Progenitor cell of endocrine pancreas (in vitro differentiated cells): ENCODE measurements at regions not wholly inside any gene's neighbourhood (a gene's known extent, or its start where the extent isn't known, plus 50 kb on each side); places are given as distances from the start of the nearest gene placed in this dataset.

Experiments used
- DNase-seq: peaks from one replicate; pipeline ENCODE4 v3.0.0; 2021; ENCODE audit warnings: low spot score; ENCODE audit not compliant: unreplicated experiment
- H3K27ac Mint-ChIP-seq: 2 replicates; pipeline ENCODE4 v1.8.0; 2021; ENCODE audit warnings: mild to moderate bottlenecking, moderate library complexity, mixed read lengths
- H3K27me3 Mint-ChIP-seq: 2 replicates; pipeline ENCODE4 v1.8.0; 2021; ENCODE audit warnings: mixed read lengths
- H3K36me3 Mint-ChIP-seq: 2 replicates; pipeline ENCODE4 v1.8.0; 2022; ENCODE audit warnings: mixed read lengths; ENCODE audit not compliant: insufficient read depth
- H3K4me1 Mint-ChIP-seq: 2 replicates; pipeline ENCODE4 v1.8.0; 2021; ENCODE audit warnings: low read depth, mixed read lengths
- H3K4me3 Mint-ChIP-seq: 2 replicates; pipeline ENCODE4 v1.8.0; 2021; ENCODE audit warnings: low read depth, mild to moderate bottlenecking, moderate library complexity, mixed read lengths
- H3K9me3 Mint-ChIP-seq: 2 replicates; pipeline ENCODE4 v1.8.0; 2021; ENCODE audit warnings: low read depth, mixed read lengths
- TF ChIP-seq, protein P1 (sequence below): fragments of 200-600 bp; sonication (generic); IDR thresholded peaks from one replicate; pipeline ENCODE4 v1.5.0; 2021; ENCODE audit warnings: antibody characterized with exemption, mild to moderate bottlenecking; ENCODE audit not compliant: unreplicated experiment

DNA sequence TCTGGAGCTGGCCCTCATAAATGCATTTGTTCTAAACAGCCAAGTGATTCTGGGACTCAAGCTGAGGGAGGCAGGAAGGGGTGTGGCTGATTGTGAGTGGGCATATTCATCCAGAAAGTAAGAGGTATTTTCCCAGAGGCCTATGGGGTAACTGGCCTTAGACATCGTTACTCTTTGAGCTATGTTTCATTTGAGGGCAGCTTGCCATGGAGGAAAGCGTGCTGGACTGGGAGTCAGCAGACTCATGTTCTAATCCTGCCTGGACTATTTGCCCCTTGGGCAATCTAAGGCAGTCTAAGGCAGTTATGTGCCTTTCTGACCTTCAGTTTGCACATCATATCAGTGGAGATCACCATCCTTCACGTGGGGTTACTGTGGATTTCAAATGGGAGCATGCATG lies 93.5 kb upstream of the SLC14A2 start:
- TF ChIP-seq, protein P1, sequence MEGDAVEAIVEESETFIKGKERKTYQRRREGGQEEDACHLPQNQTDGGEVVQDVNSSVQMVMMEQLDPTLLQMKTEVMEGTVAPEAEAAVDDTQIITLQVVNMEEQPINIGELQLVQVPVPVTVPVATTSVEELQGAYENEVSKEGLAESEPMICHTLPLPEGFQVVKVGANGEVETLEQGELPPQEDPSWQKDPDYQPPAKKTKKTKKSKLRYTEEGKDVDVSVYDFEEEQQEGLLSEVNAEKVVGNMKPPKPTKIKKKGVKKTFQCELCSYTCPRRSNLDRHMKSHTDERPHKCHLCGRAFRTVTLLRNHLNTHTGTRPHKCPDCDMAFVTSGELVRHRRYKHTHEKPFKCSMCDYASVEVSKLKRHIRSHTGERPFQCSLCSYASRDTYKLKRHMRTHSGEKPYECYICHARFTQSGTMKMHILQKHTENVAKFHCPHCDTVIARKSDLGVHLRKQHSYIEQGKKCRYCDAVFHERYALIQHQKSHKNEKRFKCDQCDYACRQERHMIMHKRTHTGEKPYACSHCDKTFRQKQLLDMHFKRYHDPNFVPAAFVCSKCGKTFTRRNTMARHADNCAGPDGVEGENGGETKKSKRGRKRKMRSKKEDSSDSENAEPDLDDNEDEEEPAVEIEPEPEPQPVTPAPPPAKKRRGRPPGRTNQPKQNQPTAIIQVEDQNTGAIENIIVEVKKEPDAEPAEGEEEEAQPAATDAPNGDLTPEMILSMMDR, result no peak
- Mint-ChIP-seq H3K4me3 (no peak overlapping the region), H3K4me1 (peaks cover 7% of the 10 kb centered on the region), H3K36me3 (no peaks in the 10 kb centered on the region), H3K9me3 (no peaks in the 10 kb centered on the region), H3K27ac (no peak overlapping the region), H3K27me3 (peaks cover 3% of the 10 kb centered on the region)
- DNase-seq, result no peak

DNA sequence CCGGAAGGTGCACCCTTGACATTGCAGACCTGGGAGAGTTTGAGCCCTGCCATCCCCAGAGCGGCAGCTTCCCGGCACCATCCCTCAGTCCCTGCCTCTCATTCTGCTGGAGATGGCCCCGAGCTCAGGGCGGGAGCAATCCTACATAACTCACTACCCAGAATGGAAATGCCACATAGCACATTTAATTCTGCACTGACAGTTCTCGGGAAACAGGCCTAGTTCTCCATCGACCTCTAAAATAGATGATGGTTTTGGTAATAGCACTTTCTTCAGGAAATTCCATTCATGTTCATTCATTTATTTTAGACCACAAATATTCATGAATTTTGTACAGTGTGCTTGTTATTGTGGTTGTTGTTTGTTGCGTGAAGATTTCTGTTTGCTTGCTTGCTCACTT lies 92.9 kb upstream of the SLC14A2 start:
- no peak overlapping the region for H3K27ac Mint-ChIP-seq
- TF ChIP-seq, protein P1, result no peak

DNA sequence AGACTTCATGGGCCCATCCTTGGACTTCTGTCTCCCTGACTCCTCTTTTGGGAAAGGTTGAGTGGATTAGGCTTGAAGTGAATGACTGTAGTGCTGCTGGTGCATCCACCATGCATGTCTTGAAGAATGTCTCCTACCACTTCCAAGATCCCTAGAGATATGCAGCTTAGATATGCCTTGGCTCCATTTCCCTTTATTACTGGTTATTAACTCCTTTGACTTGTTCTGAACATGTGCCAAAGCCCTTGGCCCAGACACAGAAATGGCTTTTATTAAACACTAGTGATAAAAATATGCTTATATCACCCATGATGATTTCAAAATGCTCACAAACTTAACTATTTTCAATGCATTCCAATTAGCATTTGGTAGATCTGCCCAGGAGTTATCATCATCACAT lies 90.0 kb upstream of the SLC14A2 start:
- Mint-ChIP-seq H3K27ac (no peak overlapping the region), H3K4me1 (no peaks in the 10 kb centered on the region), H3K36me3 (no peaks in the 10 kb centered on the region), H3K27me3 (peaks cover 3% of the 10 kb centered on the region), H3K9me3 (no peaks in the 10 kb centered on the region), H3K4me3 (no peak overlapping the region)
- DNase-seq, result no peak
- TF ChIP-seq, protein P1, result no peak

More for the DNA sequence above, 92.9 kb upstream of the SLC14A2 start:
- no peaks in the 10 kb centered on the region for H3K9me3 Mint-ChIP-seq
- H3K4me1 Mint-ChIP-seq, result peaks cover 4% of the 10 kb centered on the region
- no peak overlapping the region for H3K4me3 Mint-ChIP-seq
- H3K36me3 Mint-ChIP-seq, result no peaks in the 10 kb centered on the region
- DNase-seq, result no peak
- H3K27me3 Mint-ChIP-seq, result peaks cover 3% of the 10 kb centered on the region

DNA sequence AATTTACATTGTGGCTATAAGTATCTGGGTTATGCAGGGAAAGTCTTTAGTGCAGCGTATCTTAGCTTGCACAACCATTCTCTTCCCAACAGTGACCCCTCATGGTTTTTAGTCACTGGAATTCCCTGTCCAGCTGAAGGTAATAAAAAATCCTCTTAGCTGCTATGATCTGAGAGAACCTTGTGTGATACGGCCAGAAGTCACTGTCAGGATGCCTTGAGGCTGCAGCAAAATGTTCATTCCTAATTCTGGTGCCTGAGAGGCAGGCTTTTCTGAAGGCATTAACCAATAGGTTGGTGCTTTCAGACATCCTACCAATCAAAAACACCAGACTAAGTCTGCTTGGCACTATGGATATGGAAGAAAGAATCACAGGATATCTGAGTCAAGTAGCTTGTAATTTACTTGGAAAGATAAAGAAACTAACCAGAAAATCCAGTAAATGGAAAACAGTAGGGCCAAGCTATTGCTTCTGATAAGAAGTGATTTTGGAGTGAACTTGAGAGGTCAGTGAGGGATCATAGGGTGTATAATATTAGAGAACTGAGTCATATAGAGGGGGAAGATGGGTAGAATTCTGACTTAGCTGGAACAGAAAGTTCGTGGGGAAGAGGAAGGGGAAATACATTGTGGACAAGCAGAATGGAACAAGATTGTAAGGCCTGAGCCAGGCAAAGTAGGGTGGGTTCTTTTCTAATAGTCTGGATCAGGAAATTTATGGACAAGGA lies 89.0 kb upstream of the SLC14A2 start:
- TF ChIP-seq, protein P1, result no peak
- H3K9me3 Mint-ChIP-seq, result no peaks in the 10 kb centered on the region
- no peak overlapping the region for H3K27ac Mint-ChIP-seq
- no peaks in the 10 kb centered on the region for H3K36me3 Mint-ChIP-seq
- H3K27me3 Mint-ChIP-seq, result peaks cover 3% of the 10 kb centered on the region
- no peak overlapping the region for H3K4me3 Mint-ChIP-seq
- DNase-seq, result no peak
- H3K4me1 Mint-ChIP-seq, result no peaks in the 10 kb centered on the region

DNA sequence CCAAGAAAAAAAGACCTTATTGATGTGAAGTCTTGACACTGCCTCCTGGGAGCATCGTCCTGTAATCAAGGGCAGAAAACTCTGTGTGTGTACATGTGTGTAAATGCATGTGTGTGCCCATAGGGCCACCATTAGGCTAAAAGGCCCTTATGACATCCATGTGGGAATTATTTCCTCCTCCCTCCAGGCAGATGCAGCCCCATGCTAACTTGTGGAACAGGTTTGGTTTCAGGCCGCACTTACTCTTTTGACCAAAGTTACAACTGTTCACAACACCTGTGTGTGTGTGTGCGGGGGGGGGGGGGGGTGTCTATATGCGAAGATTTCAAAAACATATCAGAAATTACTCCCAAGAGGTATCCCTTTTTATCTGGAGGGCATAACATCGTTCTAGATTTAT lies 87.4 kb upstream of the SLC14A2 start:
- Mint-ChIP-seq H3K27me3 (peaks cover 3% of the 10 kb centered on the region), H3K4me1 (no peaks in the 10 kb centered on the region), H3K36me3 (no peaks in the 10 kb centered on the region), H3K27ac (no peak overlapping the region), H3K9me3 (no peaks in the 10 kb centered on the region), H3K4me3 (no peak overlapping the region)
- TF ChIP-seq, protein P1, result no peak
- no peak for DNase-seq
